ENCODE measurements at regions not wholly inside any gene's neighbourhood (a gene's known extent, or its start where the extent isn't known, plus 50 kb on each side); places are given as distances from the start of the nearest gene placed in this dataset.

DNA sequence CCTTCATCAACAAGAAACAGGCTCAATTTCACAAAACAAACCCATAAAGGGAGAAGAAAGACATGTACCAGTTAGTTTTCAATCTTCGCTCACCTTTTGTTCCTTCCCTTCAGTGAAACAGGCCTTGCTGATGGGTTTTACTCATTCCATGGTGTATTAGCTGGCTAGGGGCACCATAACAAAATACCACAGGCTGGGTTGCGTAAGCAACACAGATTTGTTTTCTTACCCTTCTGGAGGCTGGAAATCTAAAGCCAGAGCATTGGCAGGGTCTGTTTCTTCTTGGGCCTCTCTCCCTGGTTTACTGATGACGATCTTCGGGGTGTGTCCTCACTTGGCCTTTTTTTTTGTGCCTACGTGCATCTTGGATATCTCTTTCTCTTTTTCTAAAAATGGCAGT lies 383.4 kb upstream of the RBFOX1 start:
- TF ChIP-seq, protein P1, sequence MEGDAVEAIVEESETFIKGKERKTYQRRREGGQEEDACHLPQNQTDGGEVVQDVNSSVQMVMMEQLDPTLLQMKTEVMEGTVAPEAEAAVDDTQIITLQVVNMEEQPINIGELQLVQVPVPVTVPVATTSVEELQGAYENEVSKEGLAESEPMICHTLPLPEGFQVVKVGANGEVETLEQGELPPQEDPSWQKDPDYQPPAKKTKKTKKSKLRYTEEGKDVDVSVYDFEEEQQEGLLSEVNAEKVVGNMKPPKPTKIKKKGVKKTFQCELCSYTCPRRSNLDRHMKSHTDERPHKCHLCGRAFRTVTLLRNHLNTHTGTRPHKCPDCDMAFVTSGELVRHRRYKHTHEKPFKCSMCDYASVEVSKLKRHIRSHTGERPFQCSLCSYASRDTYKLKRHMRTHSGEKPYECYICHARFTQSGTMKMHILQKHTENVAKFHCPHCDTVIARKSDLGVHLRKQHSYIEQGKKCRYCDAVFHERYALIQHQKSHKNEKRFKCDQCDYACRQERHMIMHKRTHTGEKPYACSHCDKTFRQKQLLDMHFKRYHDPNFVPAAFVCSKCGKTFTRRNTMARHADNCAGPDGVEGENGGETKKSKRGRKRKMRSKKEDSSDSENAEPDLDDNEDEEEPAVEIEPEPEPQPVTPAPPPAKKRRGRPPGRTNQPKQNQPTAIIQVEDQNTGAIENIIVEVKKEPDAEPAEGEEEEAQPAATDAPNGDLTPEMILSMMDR (IDR thresholded peaks at IDR 0.05) = no peak
- TF ChIP-seq POLR2A (IDR thresholded peaks at IDR 0.05) = no peak

Data from heart left ventricle (tissue), 13 donors.